LNCaP clone FGC (cell line): ENCODE measurements at regions not wholly inside any gene's neighbourhood (a gene's known extent, or its start where the extent isn't known, plus 50 kb on each side); places are given as distances from the start of the nearest gene placed in this dataset.

Experiments
- DNase-seq: peaks from one replicate; pipeline ENCODE4 v3.0.0-alpha.2; 2011; ENCODE audit warnings: low read depth
- H3K4me3 ChIP-seq: 2 replicates; pipeline ENCODE4 v1.5.1; 2011; ENCODE audit warnings: mild to moderate bottlenecking, low read depth, low read length, control low read depth
- TF ChIP-seq, protein P1 (sequence below): IDR thresholded peaks from 2 replicates; pipeline ENCODE4 v1.5.1; 2012; ENCODE audit warnings: mild to moderate bottlenecking; ENCODE audit not compliant: control insufficient read depth, insufficient read depth; ENCODE audit errors: extremely low read depth

- TF ChIP-seq, protein P1, sequence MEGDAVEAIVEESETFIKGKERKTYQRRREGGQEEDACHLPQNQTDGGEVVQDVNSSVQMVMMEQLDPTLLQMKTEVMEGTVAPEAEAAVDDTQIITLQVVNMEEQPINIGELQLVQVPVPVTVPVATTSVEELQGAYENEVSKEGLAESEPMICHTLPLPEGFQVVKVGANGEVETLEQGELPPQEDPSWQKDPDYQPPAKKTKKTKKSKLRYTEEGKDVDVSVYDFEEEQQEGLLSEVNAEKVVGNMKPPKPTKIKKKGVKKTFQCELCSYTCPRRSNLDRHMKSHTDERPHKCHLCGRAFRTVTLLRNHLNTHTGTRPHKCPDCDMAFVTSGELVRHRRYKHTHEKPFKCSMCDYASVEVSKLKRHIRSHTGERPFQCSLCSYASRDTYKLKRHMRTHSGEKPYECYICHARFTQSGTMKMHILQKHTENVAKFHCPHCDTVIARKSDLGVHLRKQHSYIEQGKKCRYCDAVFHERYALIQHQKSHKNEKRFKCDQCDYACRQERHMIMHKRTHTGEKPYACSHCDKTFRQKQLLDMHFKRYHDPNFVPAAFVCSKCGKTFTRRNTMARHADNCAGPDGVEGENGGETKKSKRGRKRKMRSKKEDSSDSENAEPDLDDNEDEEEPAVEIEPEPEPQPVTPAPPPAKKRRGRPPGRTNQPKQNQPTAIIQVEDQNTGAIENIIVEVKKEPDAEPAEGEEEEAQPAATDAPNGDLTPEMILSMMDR, result no peak
These were observed 92.6 kb downstream of the FAT3 start for GRCh38 chr11:92317222-92317621.

GRCh38 chr11:92317721-92318120 lies 93.1 kb downstream of the FAT3 start:
- H3K4me3 ChIP-seq, result no peak overlapping the region
- TF ChIP-seq, protein P1, result no peak
- DNase-seq, result no peak

More at GRCh38 chr11:92317222-92317621, 92.6 kb downstream of the FAT3 start:
- H3K4me3 ChIP-seq, result no peak overlapping the region
- no peak for DNase-seq

- TF ChIP-seq, protein P1, result no peak
- no peak for DNase-seq
- no peak overlapping the region for H3K4me3 ChIP-seq
These were observed 97.6 kb downstream of the FAT3 start for GRCh38 chr11:92322225-92322624.

- TF ChIP-seq, protein P1, result no peak
- no peak for DNase-seq
- H3K4me3 ChIP-seq, result no peak overlapping the region
These were observed 100.3 kb downstream of the FAT3 start for GRCh38 chr11:92324890-92325289.

DNA sequence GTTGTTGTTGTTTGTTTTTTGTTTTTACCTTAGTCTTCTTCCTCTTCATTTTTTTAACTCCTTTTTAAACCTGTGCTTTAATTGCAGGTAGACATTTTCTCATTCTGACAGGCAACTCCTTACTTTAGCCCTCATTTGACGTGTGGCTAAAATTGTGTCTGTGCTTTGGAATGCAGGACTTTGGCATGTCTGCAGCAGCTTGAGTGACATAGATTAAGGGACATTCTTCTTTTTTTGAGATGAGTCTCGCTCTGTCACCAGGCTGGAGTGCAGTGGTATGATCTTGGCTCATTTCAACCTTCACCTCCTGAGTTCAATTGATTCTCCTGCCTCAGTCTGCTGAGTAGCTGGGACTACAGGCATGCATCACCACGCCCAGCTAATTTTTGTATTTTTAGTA lies 100.8 kb downstream of the FAT3 start:
- H3K4me3 ChIP-seq, result no peak overlapping the region
- DNase-seq, result no peak
- TF ChIP-seq, protein P1, result no peak

- no peak overlapping the region for H3K4me3 ChIP-seq
- TF ChIP-seq, protein P1, result no peak
- no peak for DNase-seq
These were observed 104.5 kb downstream of the FAT3 start for GRCh38 chr11:92329137-92329536.

GRCh38 chr11:92329646-92330045 lies 105.0 kb downstream of the FAT3 start:
- TF ChIP-seq, protein P1, result no peak
- no peak for DNase-seq

More at GRCh38 chr11:92329646-92330045, 105.0 kb downstream of the FAT3 start:
- H3K4me3 ChIP-seq, result no peak overlapping the region
